ENCODE measurements at regions not wholly inside any gene's neighbourhood (a gene's known extent, or its start where the extent isn't known, plus 50 kb on each side); places are given as distances from the start of the nearest gene placed in this dataset.

DNA sequence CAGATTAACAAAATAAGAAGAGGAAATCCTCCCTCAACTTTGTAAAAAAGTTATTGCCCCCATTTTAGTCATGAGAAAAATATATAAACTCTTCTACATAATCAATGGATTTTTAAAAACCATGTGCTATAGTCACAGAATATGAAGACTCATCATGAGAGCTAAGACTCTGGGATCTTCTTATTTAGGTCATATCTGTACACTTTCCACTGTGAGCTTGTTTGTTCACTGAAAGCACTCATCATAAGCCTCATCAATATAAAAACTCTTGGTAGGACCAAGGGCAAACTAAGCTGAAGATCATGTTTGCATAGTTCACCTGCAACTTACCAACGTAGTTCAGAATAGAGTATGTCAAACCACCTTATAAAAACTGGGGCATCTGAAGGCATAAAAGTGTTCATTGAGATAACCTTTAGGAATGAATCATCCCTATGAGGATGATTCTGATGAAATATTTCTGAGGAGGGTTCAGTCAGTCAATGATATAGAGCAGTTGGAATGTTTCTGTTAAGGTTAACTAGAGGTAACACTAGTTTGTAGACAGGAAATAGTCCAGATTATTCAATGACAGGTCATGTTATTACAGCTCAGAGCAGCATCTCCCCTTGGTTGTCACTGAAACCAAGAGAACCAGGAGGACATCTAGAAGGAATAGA, 289.9 kb upstream of the SMC2 start:
- no peak for DNase-seq (ENCODE audit: extremely low read depth, low read depth)
- TF ChIP-seq, protein P1, sequence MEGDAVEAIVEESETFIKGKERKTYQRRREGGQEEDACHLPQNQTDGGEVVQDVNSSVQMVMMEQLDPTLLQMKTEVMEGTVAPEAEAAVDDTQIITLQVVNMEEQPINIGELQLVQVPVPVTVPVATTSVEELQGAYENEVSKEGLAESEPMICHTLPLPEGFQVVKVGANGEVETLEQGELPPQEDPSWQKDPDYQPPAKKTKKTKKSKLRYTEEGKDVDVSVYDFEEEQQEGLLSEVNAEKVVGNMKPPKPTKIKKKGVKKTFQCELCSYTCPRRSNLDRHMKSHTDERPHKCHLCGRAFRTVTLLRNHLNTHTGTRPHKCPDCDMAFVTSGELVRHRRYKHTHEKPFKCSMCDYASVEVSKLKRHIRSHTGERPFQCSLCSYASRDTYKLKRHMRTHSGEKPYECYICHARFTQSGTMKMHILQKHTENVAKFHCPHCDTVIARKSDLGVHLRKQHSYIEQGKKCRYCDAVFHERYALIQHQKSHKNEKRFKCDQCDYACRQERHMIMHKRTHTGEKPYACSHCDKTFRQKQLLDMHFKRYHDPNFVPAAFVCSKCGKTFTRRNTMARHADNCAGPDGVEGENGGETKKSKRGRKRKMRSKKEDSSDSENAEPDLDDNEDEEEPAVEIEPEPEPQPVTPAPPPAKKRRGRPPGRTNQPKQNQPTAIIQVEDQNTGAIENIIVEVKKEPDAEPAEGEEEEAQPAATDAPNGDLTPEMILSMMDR (IDR thresholded peaks at IDR 0.05; ENCODE audit: low read depth, low read length) = no peak

DNA sequence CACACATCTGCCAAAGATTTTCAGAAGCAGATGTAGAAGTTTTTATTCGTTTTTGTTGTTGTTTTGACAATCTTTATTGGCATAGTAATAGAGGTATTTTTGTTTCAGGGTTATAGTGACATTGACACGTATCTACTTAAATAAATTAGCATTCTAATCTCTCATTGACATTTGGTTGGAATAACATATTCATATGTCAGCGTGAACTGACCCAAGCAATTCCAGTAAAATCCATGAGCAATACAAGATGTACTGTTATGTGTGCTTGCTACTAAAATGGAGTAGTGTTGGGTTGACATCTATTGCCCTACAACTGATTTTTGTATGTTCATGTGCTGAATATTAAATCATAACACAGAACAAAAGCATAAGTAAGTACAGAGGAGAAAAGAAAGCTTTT, 284.4 kb upstream of the SMC2 start:
- TF ChIP-seq, protein P1 (IDR thresholded peaks at IDR 0.05; ENCODE audit: low read depth, low read length) = no peak
- DNase-seq (ENCODE audit: extremely low read depth, low read depth) = no peak

DNA sequence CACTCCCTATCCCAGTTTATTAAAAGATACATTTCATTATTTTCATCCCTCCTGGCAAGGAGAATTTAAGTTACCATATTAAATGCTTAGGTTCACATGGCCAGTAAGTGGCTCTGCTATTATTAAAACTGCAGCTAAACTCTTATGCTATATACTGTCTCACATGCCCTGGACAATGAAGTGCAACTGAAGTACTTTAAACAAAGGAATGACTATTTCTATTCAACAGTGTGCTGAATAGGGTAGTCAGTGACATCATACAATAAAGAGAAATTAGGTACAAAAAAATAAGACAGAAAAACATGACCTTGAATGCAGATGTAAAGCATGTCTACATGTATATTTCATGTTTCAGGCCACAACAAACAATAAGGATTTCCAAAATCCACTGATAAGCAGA, 282.6 kb upstream of the SMC2 start:
- TF ChIP-seq, protein P1 (IDR thresholded peaks at IDR 0.05; ENCODE audit: low read depth, low read length) = no peak
- no peak for DNase-seq (ENCODE audit: extremely low read depth, low read depth)

DNA sequence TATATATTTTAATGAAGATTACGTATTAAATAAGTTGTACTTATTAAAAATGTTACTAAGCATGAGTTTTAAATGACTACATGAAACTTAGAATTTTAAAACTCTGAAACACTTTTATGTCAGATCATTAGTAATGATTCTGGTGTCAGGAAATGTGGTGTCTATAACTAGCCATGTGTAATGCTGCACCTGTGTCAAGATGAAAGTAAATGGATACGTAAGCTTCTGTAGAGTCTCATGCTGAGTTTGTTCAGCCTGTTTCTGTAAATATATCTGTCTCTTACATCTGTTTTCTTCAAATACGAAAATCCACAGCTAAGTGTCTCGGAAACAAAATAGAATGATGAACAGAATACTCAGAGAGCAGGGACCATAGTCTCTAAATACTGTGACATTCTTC, 278.0 kb upstream of the SMC2 start:
- TF ChIP-seq, protein P1 (IDR thresholded peaks at IDR 0.05; ENCODE audit: low read depth, low read length) = no peak
- DNase-seq (ENCODE audit: extremely low read depth, low read depth) = no peak

DNA sequence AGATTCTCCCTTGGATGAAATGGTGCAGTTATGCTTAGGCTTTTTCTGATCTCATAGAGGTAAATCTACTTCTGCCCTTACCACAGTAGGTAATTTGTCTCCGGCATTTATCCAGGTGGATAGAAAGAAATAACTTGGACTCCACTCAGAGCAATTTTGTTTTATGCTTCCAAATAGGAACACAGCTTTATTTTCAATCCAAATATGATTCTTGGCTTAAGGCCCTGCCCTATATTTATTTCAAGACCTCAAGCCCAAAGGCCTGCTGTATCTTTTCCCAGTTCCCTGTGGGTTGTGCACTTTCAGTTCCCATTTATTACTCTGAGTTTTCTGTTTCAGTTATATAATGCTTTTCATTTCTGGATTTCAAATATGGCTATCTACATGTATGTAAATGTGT, 274.2 kb upstream of the SMC2 start:
- DNase-seq (ENCODE audit: extremely low read depth, low read depth) = no peak
- TF ChIP-seq, protein P1 (IDR thresholded peaks at IDR 0.05; ENCODE audit: low read depth, low read length) = no peak

DNA sequence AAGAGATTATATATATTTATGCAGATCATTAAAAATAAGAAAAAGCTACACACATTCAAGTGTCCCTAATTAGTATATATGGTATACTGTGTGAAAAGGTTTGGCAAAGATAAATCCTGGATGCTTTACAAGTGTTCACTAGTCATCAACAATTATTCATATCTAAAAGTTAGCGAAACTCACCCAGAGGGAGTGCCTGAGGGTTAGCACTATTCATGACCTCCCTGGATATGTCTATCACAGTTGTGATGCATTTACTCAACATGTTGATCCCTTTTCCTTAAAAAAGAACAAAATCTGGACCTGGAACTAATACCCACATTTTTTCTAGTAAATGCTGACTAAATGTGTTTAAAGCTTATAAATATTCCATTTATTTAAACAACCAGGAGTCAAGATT, 273.0 kb upstream of the SMC2 start:
- TF ChIP-seq, protein P1 (IDR thresholded peaks at IDR 0.05; ENCODE audit: low read depth, low read length) = no peak
- DNase-seq (ENCODE audit: extremely low read depth, low read depth) = no peak

DNA sequence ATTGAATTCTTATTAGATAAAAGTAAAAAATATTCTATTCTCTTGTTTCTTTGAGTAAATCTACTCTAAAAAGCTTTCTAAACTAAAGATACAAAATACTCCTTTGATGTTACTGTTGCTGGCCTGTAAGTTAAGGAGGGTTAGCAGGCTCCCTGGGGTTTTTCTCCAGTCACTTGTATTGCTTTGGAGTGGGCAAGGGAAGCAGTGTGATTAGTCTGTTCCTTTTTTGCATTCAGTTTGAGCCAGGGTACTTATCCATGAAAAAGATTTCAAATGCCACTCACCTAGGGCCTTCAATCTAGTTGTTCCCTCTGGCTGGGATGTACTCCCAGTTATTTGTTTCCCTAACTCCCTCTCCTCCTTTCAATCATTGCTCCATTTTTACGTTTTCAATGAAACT, 256.2 kb upstream of the SMC2 start:
- DNase-seq (ENCODE audit: extremely low read depth, low read depth) = no peak
- TF ChIP-seq, protein P1 (IDR thresholded peaks at IDR 0.05; ENCODE audit: low read depth, low read length) = no peak
